Colonic mucosa (tissue), 4 donors: ENCODE measurements at regions not wholly inside any gene's neighbourhood (a gene's known extent, or its start where the extent isn't known, plus 50 kb on each side); places are given as distances from the start of the nearest gene placed in this dataset.

Source experiments
- DNase-seq: peaks from one replicate; pipeline ENCODE4 v3.0.0-alpha.2; 2020
- H3K27ac ChIP-seq: fragments of 200-600 bp; one replicate; pipeline ENCODE4 v1.8.0; 2021
- H3K27me3 ChIP-seq: fragments of 200-600 bp; one replicate; pipeline ENCODE4 v1.8.0; 2021
- H3K36me3 ChIP-seq: fragments of 200-600 bp; one replicate; pipeline ENCODE4 v1.8.0; 2021
- H3K4me1 ChIP-seq: fragments of 200-600 bp; one replicate; pipeline ENCODE4 v1.8.0; 2021; ENCODE audit warnings: mild to moderate bottlenecking
- H3K4me3 ChIP-seq: fragments of 200-600 bp; one replicate; pipeline ENCODE4 v1.8.0; 2021
- H3K9ac ChIP-seq, 2 donors: one replicate each; pipeline ENCODE4 v1.7.0; 2013; ENCODE audit warnings: control low read depth in 2 of 2, low read depth in 2 of 2, low read length in 2 of 2
- H3K9me3 ChIP-seq: fragments of 200-600 bp; one replicate; pipeline ENCODE4 v1.8.0; 2021
- CTCF ChIP-seq: fragments of 200-600 bp; IDR thresholded peaks from one replicate; pipeline ENCODE4 v1.8.0; 2022; ENCODE audit warnings: antibody characterized with exemption, mild to moderate bottlenecking
- intact Hi-C: fragments of 100-400 bp; cut with DNase I; formaldehyde crosslinking; loops from one replicate; pipeline ENCODE4 v1.14.1; 2022
- donor health status: healthy.
- donor health status: DM: no; HTN: no; CAD: no.
- donor health status: DM: no; HTN: no; CAD: no.

DNA sequence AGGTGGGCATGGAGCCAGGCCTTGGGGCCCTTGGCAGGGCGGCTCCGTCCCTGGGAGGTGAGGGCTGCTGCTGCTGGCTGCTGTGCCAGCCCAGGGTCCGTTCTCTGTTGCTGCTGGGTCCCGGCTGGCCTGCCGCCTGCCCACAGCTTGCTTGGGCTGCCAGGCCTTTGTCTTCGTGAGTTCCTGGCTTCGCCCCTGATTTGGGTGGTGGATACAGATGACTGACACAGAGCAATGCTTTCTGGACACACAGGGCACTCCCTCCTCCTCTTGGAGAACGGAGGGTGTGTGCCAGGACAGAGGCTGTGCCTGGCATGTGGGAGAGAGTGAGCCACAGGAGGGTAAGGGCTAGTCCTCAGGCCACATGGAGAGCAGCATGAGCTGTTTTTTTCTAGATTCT lies 166.1 kb downstream of the MACROH2A1 start:
- Histone ChIP-seq H3K4me1 (no peaks in the 10 kb centered on the region), H3K9ac (no peak overlapping the region), H3K4me3 (no peak overlapping the region), H3K9me3 (no peaks in the 10 kb centered on the region), H3K36me3 (no peaks in the 10 kb centered on the region), H3K27me3 (no peaks in the 10 kb centered on the region), H3K27ac (no peak overlapping the region)
- no peak for DNase-seq
- intact Hi-C loops = no loop called here
- no peak for TF ChIP-seq CTCF

GRCh38 chr5:135231289-135231688 lies 167.7 kb downstream of the MACROH2A1 start:
- DNase-seq = no peak
- Histone ChIP-seq H3K9ac (no peak overlapping the region), H3K27me3 (no peaks in the 10 kb centered on the region), H3K9me3 (no peaks in the 10 kb centered on the region), H3K4me3 (no peak overlapping the region), H3K27ac (no peak overlapping the region), H3K4me1 (no peaks in the 10 kb centered on the region), H3K36me3 (no peaks in the 10 kb centered on the region)
- intact Hi-C loops = no loop called here
- no peak for TF ChIP-seq CTCF

DNA sequence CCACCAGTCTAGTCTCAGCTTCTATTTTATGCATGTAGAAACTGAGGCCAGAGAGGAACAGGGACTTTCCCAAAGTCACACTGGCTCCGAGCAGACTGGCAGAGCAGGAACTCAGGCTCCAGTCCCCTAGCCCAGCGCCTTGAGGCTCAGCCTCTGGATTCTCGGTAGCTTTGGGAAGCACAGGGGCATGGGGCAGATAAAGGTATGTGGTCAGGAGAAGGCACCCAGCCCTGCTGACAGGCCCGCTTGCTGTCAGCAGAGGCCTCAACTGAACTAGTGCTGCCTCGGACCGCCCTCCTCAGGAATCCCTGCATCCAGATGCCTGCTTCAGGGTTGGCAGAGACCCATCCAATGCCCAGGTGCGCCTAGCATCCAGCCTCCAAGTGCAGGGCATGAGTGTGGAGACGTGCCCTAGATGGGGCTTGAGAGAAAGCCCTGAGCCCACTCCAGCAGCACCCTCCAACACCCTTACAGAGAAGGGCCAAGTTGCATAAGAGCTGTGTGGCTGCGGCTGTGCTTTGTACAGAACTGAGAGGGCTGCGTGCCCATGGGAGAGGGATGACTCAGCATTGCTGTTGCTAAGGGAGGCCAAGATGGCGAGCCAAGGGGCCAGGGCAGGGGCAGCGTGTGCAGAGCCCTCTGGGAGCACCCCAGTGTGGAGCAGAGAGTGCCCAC lies 168.6 kb downstream of the MACROH2A1 start:
- H3K4me3 ChIP-seq = no peak overlapping the region
- peak; percentile 49 for DNase-seq
- no peaks in the 10 kb centered on the region for H3K9me3 ChIP-seq
- TF ChIP-seq CTCF = no peak
- H3K9ac ChIP-seq = no peak overlapping the region
- intact Hi-C loops = no loop called here
- H3K27ac ChIP-seq = no peak overlapping the region
- no peaks in the 10 kb centered on the region for H3K4me1 ChIP-seq
- H3K36me3 ChIP-seq = no peaks in the 10 kb centered on the region
- H3K27me3 ChIP-seq = no peaks in the 10 kb centered on the region

DNA sequence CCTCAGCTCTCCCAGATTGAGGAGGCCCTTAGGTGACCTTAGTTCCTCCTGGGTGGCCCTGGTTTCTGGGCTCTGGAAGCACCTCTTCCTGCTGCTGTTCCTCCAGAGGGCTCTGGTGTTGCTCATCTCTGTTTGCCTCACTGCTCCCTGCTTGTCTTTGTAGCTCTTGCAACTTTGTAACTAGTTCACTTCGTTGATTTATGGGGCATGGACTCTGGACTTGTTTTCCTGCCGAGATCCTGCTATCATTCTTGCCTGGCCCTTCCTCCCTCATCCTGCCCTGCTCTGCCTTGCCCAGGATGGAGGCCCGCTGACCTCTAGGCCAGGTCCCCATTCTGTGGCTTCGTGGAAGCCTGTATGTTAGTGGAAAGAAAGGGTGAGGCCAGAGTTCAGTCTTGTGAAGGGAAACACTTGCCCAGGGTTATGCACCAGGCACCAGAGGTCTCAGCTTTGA lies 169.3 kb downstream of the MACROH2A1 start:
- no peaks in the 10 kb centered on the region for H3K4me1 ChIP-seq

DNA sequence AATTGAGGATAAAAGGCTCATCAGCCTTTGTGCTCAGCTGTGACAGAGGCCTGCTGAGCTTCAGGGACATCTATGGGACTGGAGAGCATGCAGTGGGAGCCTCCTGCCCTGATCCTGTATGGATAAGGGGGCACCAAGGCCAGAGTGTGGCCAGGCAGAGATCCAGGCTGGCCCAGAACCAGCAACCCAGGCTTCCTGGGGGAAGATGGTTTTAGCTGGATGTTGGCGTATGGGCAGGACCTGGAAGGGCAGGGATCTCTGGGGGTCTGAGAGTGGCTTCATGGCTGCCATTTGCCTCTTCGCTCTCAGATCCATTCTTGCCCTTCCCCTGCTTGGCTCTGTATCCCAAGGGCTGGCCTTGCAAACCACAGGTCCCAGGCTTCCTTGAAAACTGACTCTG lies 169.9 kb downstream of the MACROH2A1 start:
- no peak for DNase-seq
- Histone ChIP-seq H3K36me3 (no peaks in the 10 kb centered on the region), H3K4me1 (no peaks in the 10 kb centered on the region), H3K27ac (no peak overlapping the region), H3K9ac (no peak overlapping the region), H3K27me3 (no peaks in the 10 kb centered on the region), H3K9me3 (no peaks in the 10 kb centered on the region), H3K4me3 (no peak overlapping the region)
- intact Hi-C loops = no loop called here
- no peak for TF ChIP-seq CTCF

More for the DNA sequence above, 169.3 kb downstream of the MACROH2A1 start:
- TF ChIP-seq CTCF = no peak
- no peak overlapping the region for H3K27ac ChIP-seq
- H3K4me3 ChIP-seq = no peak overlapping the region
- DNase-seq = no peak
- no peaks in the 10 kb centered on the region for H3K36me3 ChIP-seq
- H3K9ac ChIP-seq = no peak overlapping the region
- intact Hi-C loops = no loop called here
- no peaks in the 10 kb centered on the region for H3K9me3 ChIP-seq
- H3K27me3 ChIP-seq = no peaks in the 10 kb centered on the region
